ENCODE measurements at regions not wholly inside any gene's neighbourhood (a gene's known extent, or its start where the extent isn't known, plus 50 kb on each side); places are given as distances from the start of the nearest gene placed in this dataset.

- DNase-seq (ENCODE audit: low spot score) = no peak
- Histone ChIP-seq H3K27me3 (replicated peaks; ENCODE audit: insufficient read depth) (no peaks in the 10 kb centered on the region), H3K36me3 (no peaks in the 10 kb centered on the region), H3K9me3 (no peaks in the 10 kb centered on the region), H3K4me3 (no peak overlapping the region), H3K27ac (no peak overlapping the region), H3K4me1 (replicated peaks) (no peaks in the 10 kb centered on the region)
- TF ChIP-seq CTCF (IDR thresholded peaks at IDR 0.05) (no peak), POLR2AphosphoS5 (IDR thresholded peaks at IDR 0.05) (no peak), POLR2A (IDR thresholded peaks at IDR 0.05) (no peak)
- intact Hi-C loops (cut with DNase I) = no loop called here
Observed at GRCh38 chr1:55542901-55543504, 327.8 kb upstream of the USP24 start.

- H3K27ac ChIP-seq = no peak overlapping the region
- no peak overlapping the region for H3K4me3 ChIP-seq
- no peaks in the 10 kb centered on the region for H3K4me1 ChIP-seq (replicated peaks)
- no peak for TF ChIP-seq POLR2AphosphoS5 (IDR thresholded peaks at IDR 0.05)
- TF ChIP-seq CTCF (IDR thresholded peaks at IDR 0.05) = no peak
- TF ChIP-seq POLR2A (IDR thresholded peaks at IDR 0.05) = no peak
- H3K27me3 ChIP-seq (replicated peaks; ENCODE audit: insufficient read depth) = no peaks in the 10 kb centered on the region
- DNase-seq (ENCODE audit: low spot score) = no peak
- WGBS = 97% methylated on average over 1 of the region's 1 CpG
- no peaks in the 10 kb centered on the region for H3K36me3 ChIP-seq
- no peaks in the 10 kb centered on the region for H3K9me3 ChIP-seq
- intact Hi-C loops (cut with DNase I) = no loop called here
Observed at GRCh38 chr1:55541296-55541695, 326.1 kb upstream of the USP24 start.

GRCh38 chr1:55539652-55540512, 324.7 kb upstream of the USP24 start:
- H3K36me3 ChIP-seq = no peaks in the 10 kb centered on the region
- no peak for DNase-seq (ENCODE audit: low spot score)
- TF ChIP-seq POLR2AphosphoS5 (IDR thresholded peaks at IDR 0.05) (no peak), CTCF (IDR thresholded peaks at IDR 0.05) (no peak)
- 86% methylated on average over 5 of the region's 5 CpGs for WGBS
- H3K27me3 ChIP-seq (replicated peaks; ENCODE audit: insufficient read depth) = no peaks in the 10 kb centered on the region
- intact Hi-C loops (cut with DNase I) = no loop called here
- H3K4me1 ChIP-seq (replicated peaks) = no peaks in the 10 kb centered on the region
- no peaks in the 10 kb centered on the region for H3K9me3 ChIP-seq
- no peak overlapping the region for H3K27ac ChIP-seq
- H3K4me3 ChIP-seq = no peak overlapping the region

- TF ChIP-seq POLR2AphosphoS5 (IDR thresholded peaks at IDR 0.05) = no peak
- TF ChIP-seq POLR2A (IDR thresholded peaks at IDR 0.05) = no peak
- TF ChIP-seq CTCF (IDR thresholded peaks at IDR 0.05) = no peak
- WGBS = 91% methylated on average over 2 of the region's 2 CpGs
- intact Hi-C loops (cut with DNase I) = no loop called here
- Histone ChIP-seq H3K36me3 (no peaks in the 10 kb centered on the region), H3K27ac (no peak overlapping the region), H3K4me1 (replicated peaks) (no peaks in the 10 kb centered on the region), H3K27me3 (replicated peaks; ENCODE audit: insufficient read depth) (no peaks in the 10 kb centered on the region), H3K9me3 (no peaks in the 10 kb centered on the region), H3K4me3 (no peak overlapping the region)
- no peak for DNase-seq (ENCODE audit: low spot score)
Observed at GRCh38 chr1:55538428-55538827, 323.3 kb upstream of the USP24 start.

GRCh38 chr1:55536545-55536865, 321.3 kb upstream of the USP24 start:
- TF ChIP-seq POLR2A (IDR thresholded peaks at IDR 0.05) (no peak), POLR2AphosphoS5 (IDR thresholded peaks at IDR 0.05) (no peak), CTCF (IDR thresholded peaks at IDR 0.05) (no peak)
- H3K27me3 ChIP-seq (replicated peaks; ENCODE audit: insufficient read depth) = no peaks in the 10 kb centered on the region
- H3K36me3 ChIP-seq = no peaks in the 10 kb centered on the region
- intact Hi-C loops (cut with DNase I) = no loop called here
- H3K9me3 ChIP-seq = no peaks in the 10 kb centered on the region
- WGBS = 44% methylated on average over 2 of the region's 2 CpGs
- no peak overlapping the region for H3K4me3 ChIP-seq
- DNase-seq (ENCODE audit: low spot score) = no peak
- H3K4me1 ChIP-seq (replicated peaks) = no peaks in the 10 kb centered on the region
- no peak overlapping the region for H3K27ac ChIP-seq

Data from prostate gland (tissue), 2 donors.